IMR-90 (cell line): ENCODE measurements at regions not wholly inside any gene's neighbourhood (a gene's known extent, or its start where the extent isn't known, plus 50 kb on each side); places are given as distances from the start of the nearest gene placed in this dataset.

Source experiments
- ATAC-seq: fragments of 200-7000 bp; cut with Tn5 transposase; 2 replicates; pipeline ENCODE4 v1.9.1; 2020; ENCODE audit warnings: low read depth, mild to moderate bottlenecking, moderate library complexity
- BruUV-seq: library from RNA; stranded (reverse); fragments of 400-500 nt; replicated peaks from 2 replicates; lab custom pipeline; 2021; lab: Mats Ljungman, UMichigan
- CTCF ChIA-PET: fragments of 300-600 bp; formaldehyde crosslinking; extraction: SDS; loops from one replicate; lab custom pipeline; 2021; ENCODE audit warnings: antibody characterized with exemption; lab: Yijun Ruan, JAX
- POLR2A ChIA-PET: fragments of 300-600 bp; sonication (Branson Sonifier 250); formaldehyde crosslinking; loops from one replicate; lab custom pipeline; 2022; ENCODE audit warnings: antibody characterized with exemption; ENCODE audit not compliant: unreplicated experiment; lab: Charles Lee
- DNase-seq: peaks from one replicate; pipeline ENCODE4 v3.0.0; 2013
- H2AFZ ChIP-seq: replicated peaks from 2 replicates; pipeline ENCODE3; 2013; ENCODE audit warnings: low read length, mild to moderate bottlenecking; ENCODE audit not compliant: poor library complexity
- H2AK5ac ChIP-seq: 2 replicates; pipeline ENCODE4 v1.6.1; 2013; ENCODE audit warnings: low read depth, low read length, inconsistent platforms
- H2AK9ac ChIP-seq: replicated peaks from 2 replicates; pipeline ENCODE3; 2013; ENCODE audit warnings: mild to moderate bottlenecking, low read depth, low read length, moderate library complexity; ENCODE audit not compliant: poor library complexity
- H2BK120ac ChIP-seq: 2 replicates; pipeline ENCODE4 v1.6.1; 2013; ENCODE audit warnings: low read depth, low read length, inconsistent platforms
- H2BK15ac ChIP-seq: 3 replicates; pipeline ENCODE4 v1.6.1; 2013; ENCODE audit warnings: low read depth, low read length, inconsistent platforms
- H2BK20ac ChIP-seq: 2 replicates; pipeline ENCODE4 v1.6.1; 2013; ENCODE audit warnings: low read depth, mild to moderate bottlenecking, inconsistent platforms, low read length, moderate library complexity
- H2BK5ac ChIP-seq: 2 replicates; pipeline ENCODE4 v1.6.1; 2013; ENCODE audit warnings: mild to moderate bottlenecking, low read depth, low read length, inconsistent platforms; ENCODE audit not compliant: poor library complexity, severe bottlenecking
- H3K14ac ChIP-seq: replicated peaks from 2 replicates; pipeline ENCODE4 v1.6.1; 2013; ENCODE audit warnings: low read depth, low read length, inconsistent platforms
- H3K18ac ChIP-seq: 2 replicates; pipeline ENCODE4 v1.6.1; 2013; ENCODE audit warnings: low read depth, low read length, control low read depth
- H3K23ac ChIP-seq: 2 replicates; pipeline ENCODE4 v1.6.1; 2013; ENCODE audit warnings: low read depth, low read length, inconsistent platforms
- H3K27ac ChIP-seq: 2 replicates; pipeline ENCODE4 v1.5.1; 2013; ENCODE audit warnings: mild to moderate bottlenecking, control low read depth, low read length; ENCODE audit not compliant: insufficient read depth
- H3K27me3 ChIP-seq: 2 replicates; pipeline ENCODE4 v1.6.1; 2013; ENCODE audit warnings: low read length; ENCODE audit not compliant: control insufficient read depth, insufficient read depth
- H3K36me3 ChIP-seq: 2 replicates; pipeline ENCODE4 v1.6.1; 2013; ENCODE audit warnings: low read length, mixed read lengths; ENCODE audit not compliant: control insufficient read depth, insufficient read depth
- H3K4ac ChIP-seq: 2 replicates; pipeline ENCODE4 v1.6.1; 2013; ENCODE audit warnings: low read depth, low read length, inconsistent platforms
- H3K4me1 ChIP-seq: 2 replicates; pipeline ENCODE4 v1.6.1; 2013; ENCODE audit warnings: low read length, mixed read lengths; ENCODE audit not compliant: control insufficient read depth, insufficient read depth
- H3K4me2 ChIP-seq: 2 replicates; pipeline ENCODE4 v1.6.1; 2013; ENCODE audit warnings: low read depth, mild to moderate bottlenecking, control low read depth, low read length, moderate library complexity
- H3K4me3 ChIP-seq: 2 replicates; pipeline ENCODE4 v1.5.1; 2013; ENCODE audit warnings: low read depth, mild to moderate bottlenecking, control low read depth, low read length, moderate library complexity; ENCODE audit not compliant: insufficient read depth
- H3K56ac ChIP-seq: 2 replicates; pipeline ENCODE4 v1.6.1; 2013; ENCODE audit warnings: low read length, inconsistent platforms; ENCODE audit not compliant: insufficient read depth; ENCODE audit errors: extremely low read depth
- H3K79me1 ChIP-seq, 2 experiments: 2 replicates each; pipeline ENCODE4 v1.6.1; 2013; ENCODE audit warnings: low read length in 2 of 2, inconsistent platforms in 1 of 2, low read depth in 1 of 2
- H3K9ac ChIP-seq: 2 replicates; pipeline ENCODE4 v1.6.1; 2013; ENCODE audit warnings: low read depth, low read length, control low read depth
- H3K9me1 ChIP-seq: 2 replicates; pipeline ENCODE4 v1.6.1; 2013; ENCODE audit warnings: low read length, inconsistent platforms; ENCODE audit not compliant: insufficient read depth
- H3K9me3 ChIP-seq: 2 replicates; pipeline ENCODE4 v1.6.1; 2013; ENCODE audit warnings: low read length; ENCODE audit not compliant: control insufficient read depth, insufficient read depth
- H4K20me1 ChIP-seq: 2 replicates; pipeline ENCODE4 v1.6.1; 2013; ENCODE audit warnings: low read length, inconsistent platforms; ENCODE audit not compliant: insufficient read depth
- H4K5ac ChIP-seq: 2 replicates; pipeline ENCODE4 v1.6.1; 2013; ENCODE audit warnings: mild to moderate bottlenecking, low read depth, low read length, control low read depth
- H4K8ac ChIP-seq, 2 experiments: 2 replicates each; pipeline ENCODE4 v1.6.1; 2013; ENCODE audit warnings: low read depth in 2 of 2, low read length in 2 of 2, control low read depth in 1 of 2, inconsistent platforms in 1 of 2
- H4K91ac ChIP-seq: 2 replicates; pipeline ENCODE4 v1.6.1; 2013; ENCODE audit warnings: low read depth, low read length, inconsistent platforms; ENCODE audit not compliant: insufficient read depth
- CHD1 ChIP-seq: IDR thresholded peaks from 2 replicates; pipeline ENCODE4 v1.6.1; 2012; ENCODE audit warnings: low read depth, low read length, improper control_type of control experiment
- MAZ ChIP-seq: IDR thresholded peaks from 2 replicates; pipeline ENCODE4 v1.6.1; 2012; ENCODE audit warnings: low read depth, mild to moderate bottlenecking, low read length, improper control_type of control experiment, moderate library complexity, borderline replicate concordance
- POLR2A ChIP-seq: IDR thresholded peaks from 2 replicates; pipeline ENCODE4 v1.6.1; 2012; ENCODE audit warnings: mild to moderate bottlenecking, low read depth, low read length
- dilution Hi-C: fragments of 300-500 bp; cut with HindIII; formaldehyde crosslinking; loops from one replicate; pipeline ENCODE4 v1.14.3; 2018; ENCODE audit warnings: low sequenced_read_pairs; ENCODE audit not compliant: unreplicated experiment
- in situ Hi-C: fragments of 300-500 bp; cut with MboI; formaldehyde crosslinking; loops from 3 replicates; pipeline ENCODE4 v1.14.3; 2019; ENCODE audit warnings: low sequenced_read_pairs, inconsistent platforms, mixed read lengths
- intact Hi-C: fragments of 100-400 bp; cut with micrococcal nuclease; formaldehyde crosslinking; loops from 2 replicates; pipeline ENCODE4 v1.10.0; 2022

- no peak overlapping the region for H3K4ac ChIP-seq
- H2BK5ac ChIP-seq: no peak overlapping the region
- no peak overlapping the region for H3K27ac ChIP-seq
- no peak for ATAC-seq
- no peak overlapping the region for H2AK9ac ChIP-seq
- dilution Hi-C loops: no loop called here
- H3K14ac ChIP-seq: no peak overlapping the region
- no peak overlapping the region for H4K91ac ChIP-seq
- no peak overlapping the region for H2BK20ac ChIP-seq
- no peak overlapping the region for H2BK120ac ChIP-seq
- no peaks in the 10 kb centered on the region; the same call in 1 of the 2 replicates for H3K9me3 ChIP-seq
- H3K23ac ChIP-seq: no peak overlapping the region
- H3K36me3 ChIP-seq: no peaks in the 10 kb centered on the region
- no peak overlapping the region for H2AK5ac ChIP-seq
- H2AFZ ChIP-seq: no peak overlapping the region
- DNase-seq: no peak
- ChIA-PET CTCF (no interaction called here), POLR2A (no interaction called here)
- no peak for TF ChIP-seq CHD1
- TF ChIP-seq POLR2A: no peak
- TF ChIP-seq MAZ: no peak
- no peak overlapping the region for H4K5ac ChIP-seq
- no peak overlapping the region for H3K9ac ChIP-seq
- no peak overlapping the region for H3K4me2 ChIP-seq
- in situ Hi-C loops: no loop called here
- H3K9me1 ChIP-seq: no peaks in the 10 kb centered on the region
- H3K56ac ChIP-seq: no peak overlapping the region
- H4K20me1 ChIP-seq: no peaks in the 10 kb centered on the region
- H3K18ac ChIP-seq: no peak overlapping the region
- no TSS peak for BruUV-seq
- no peak overlapping the region for H3K4me3 ChIP-seq
- H3K27me3 ChIP-seq: peaks cover 18% of the 10 kb centered on the region
- no peak overlapping the region for H2BK15ac ChIP-seq
- no peaks in the 10 kb centered on the region for H3K4me1 ChIP-seq
- H3K79me1 ChIP-seq: no peaks in the 10 kb centered on the region
- intact Hi-C loops: no loop called here
- no peak overlapping the region for H4K8ac ChIP-seq
These were observed 71.2 kb upstream of the TMEM164 start for GRCh38 chrX:109931677-109932076.
